H9 (cell line): ENCODE measurements at regions not wholly inside any gene's neighbourhood (a gene's known extent, or its start where the extent isn't known, plus 50 kb on each side); places are given as distances from the start of the nearest gene placed in this dataset.

Experiments
- DNase-seq: peaks from one replicate; pipeline ENCODE4 v3.0.0-alpha.2; 2017
- H2AFZ ChIP-seq: one replicate; pipeline ENCODE4 v1.6.1; 2013; ENCODE audit warnings: mild to moderate bottlenecking, low read length, control low read depth, moderate library complexity
- H2AK5ac ChIP-seq: 2 replicates; pipeline ENCODE4 v1.6.1; 2013; ENCODE audit warnings: low read length, control low read depth, mixed read lengths; ENCODE audit not compliant: insufficient read length
- H2BK120ac ChIP-seq: one replicate; pipeline ENCODE4 v1.6.1; 2013; ENCODE audit warnings: low read depth, mild to moderate bottlenecking, low read length, control low read depth, inconsistent platforms; ENCODE audit not compliant: poor library complexity, severe bottlenecking
- H2BK12ac ChIP-seq: 2 replicates; pipeline ENCODE4 v1.6.1; 2013; ENCODE audit warnings: low read length, control low read depth, mixed read lengths, low read depth; ENCODE audit not compliant: insufficient read length
- H2BK15ac ChIP-seq: 2 replicates; pipeline ENCODE4 v1.6.1; 2013; ENCODE audit warnings: low read depth, low read length, control low read depth
- H2BK20ac ChIP-seq: one replicate; pipeline ENCODE4 v1.6.1; 2013; ENCODE audit warnings: low read depth, mild to moderate bottlenecking, low read length, control low read depth, inconsistent platforms; ENCODE audit not compliant: poor library complexity, severe bottlenecking
- H2BK5ac ChIP-seq: 2 replicates; pipeline ENCODE4 v1.6.1; 2013; ENCODE audit warnings: low read length, control low read depth, mixed read lengths; ENCODE audit not compliant: insufficient read length
- H3K14ac ChIP-seq: 2 replicates; pipeline ENCODE4 v1.6.1; 2013; ENCODE audit warnings: low read length, control low read depth; ENCODE audit not compliant: insufficient read depth
- H3K18ac ChIP-seq: 2 replicates; pipeline ENCODE4 v1.6.1; 2013; ENCODE audit warnings: low read depth, mild to moderate bottlenecking, mixed read lengths, low read length, control low read depth; ENCODE audit not compliant: insufficient read length
- H3K23ac ChIP-seq: 2 replicates; pipeline ENCODE4 v1.6.1; 2013; ENCODE audit warnings: low read length, control low read depth, mixed read lengths, low read depth; ENCODE audit not compliant: insufficient read length
- H3K23me2 ChIP-seq: 2 replicates; pipeline ENCODE4 v1.6.1; 2013; ENCODE audit warnings: low read depth, mild to moderate bottlenecking, mixed read lengths, low read length, control low read depth; ENCODE audit not compliant: insufficient read length, poor library complexity, severe bottlenecking
- H3K27ac ChIP-seq: 2 replicates; pipeline ENCODE4 v1.5.1; 2013; ENCODE audit warnings: low read length, control low read depth, mixed read lengths, low read depth; ENCODE audit not compliant: insufficient read length
- H3K27me3 ChIP-seq: 2 replicates; pipeline ENCODE4 v1.6.1; 2013; ENCODE audit warnings: low read length, control low read depth, inconsistent platforms; ENCODE audit not compliant: insufficient read depth
- H3K4ac ChIP-seq: 2 replicates; pipeline ENCODE4 v1.6.1; 2013; ENCODE audit warnings: low read depth, mild to moderate bottlenecking, control low read depth, inconsistent platforms, low read length, moderate library complexity
- H3K4me1 ChIP-seq: 2 replicates; pipeline ENCODE4 v1.6.1; 2013; ENCODE audit warnings: low read length, control low read depth, inconsistent platforms; ENCODE audit not compliant: insufficient read depth
- H3K4me2 ChIP-seq: 2 replicates; pipeline ENCODE4 v1.6.1; 2013; ENCODE audit warnings: low read length, control low read depth, mixed read lengths; ENCODE audit not compliant: insufficient read length, insufficient read depth
- H3K56ac ChIP-seq: 2 replicates; pipeline ENCODE4 v1.6.1; 2013; ENCODE audit warnings: low read depth, mild to moderate bottlenecking, mixed read lengths, low read length, control low read depth; ENCODE audit not compliant: insufficient read length
- H3K79me1 ChIP-seq: 2 replicates; pipeline ENCODE4 v1.6.1; 2013; ENCODE audit warnings: low read depth, mild to moderate bottlenecking, moderate library complexity, low read length, control low read depth, inconsistent platforms; ENCODE audit not compliant: insufficient read depth, poor library complexity, severe bottlenecking
- H3K79me2 ChIP-seq: 2 replicates; pipeline ENCODE4 v1.6.1; 2013; ENCODE audit warnings: low read length, control low read depth, inconsistent platforms; ENCODE audit not compliant: insufficient read depth
- H3K9ac ChIP-seq: 2 replicates; pipeline ENCODE4 v1.6.1; 2013; ENCODE audit warnings: low read length, control low read depth, mixed read lengths; ENCODE audit not compliant: insufficient read length; ENCODE audit errors: extremely low read depth
- H3K9me3 ChIP-seq: one replicate; pipeline ENCODE4 v1.6.1; 2013; ENCODE audit warnings: low read depth, low read length, inconsistent platforms; ENCODE audit not compliant: control insufficient read depth
- H3T11ph ChIP-seq: one replicate; pipeline ENCODE4 v1.6.1; 2013; ENCODE audit warnings: mild to moderate bottlenecking, low read length, control low read depth, inconsistent platforms
- H4K20me1 ChIP-seq: one replicate; pipeline ENCODE4 v1.6.1; 2013; ENCODE audit not compliant: control insufficient read depth, insufficient read length, insufficient read depth
- H4K5ac ChIP-seq: 2 replicates; pipeline ENCODE4 v1.6.1; 2013; ENCODE audit warnings: low read depth, mild to moderate bottlenecking, mixed read lengths, low read length, control low read depth; ENCODE audit not compliant: insufficient read length
- H4K8ac ChIP-seq: replicated peaks from 2 replicates; pipeline ENCODE4 v1.6.1; 2013; ENCODE audit warnings: low read length, control low read depth, mixed read lengths, low read depth; ENCODE audit not compliant: insufficient read length
- H4K91ac ChIP-seq: 2 replicates; pipeline ENCODE4 v1.6.1; 2013; ENCODE audit warnings: low read depth, mild to moderate bottlenecking, moderate library complexity, mixed read lengths, low read length, control low read depth; ENCODE audit not compliant: insufficient read length
- H3K27ac Mint-ChIP-seq, 3 experiments: 2 replicates in 2 of 3; 3 replicates in 1 of 3; pipeline ENCODE4 v1.8.0; 2020 to 2021; ENCODE audit warnings: mixed read lengths in 3 of 3, mild to moderate bottlenecking in 1 of 3, moderate library complexity in 1 of 3
- H3K27me3 Mint-ChIP-seq: 2 replicates; pipeline ENCODE4 v1.8.0; 2021; ENCODE audit warnings: low read depth, mild to moderate bottlenecking, moderate library complexity, mixed read lengths
- H3K36me3 Mint-ChIP-seq, 3 experiments: 2 replicates in 2 of 3; 3 replicates in 1 of 3; pipeline ENCODE4 v1.8.0; 2020 to 2021; ENCODE audit warnings: low read depth in 3 of 3, mixed read lengths in 3 of 3; ENCODE audit not compliant: insufficient read depth in 1 of 3
- H3K4me1 Mint-ChIP-seq, 2 experiments: 2 replicates each; pipeline ENCODE4 v1.8.0; 2020; ENCODE audit warnings: mixed read lengths in 2 of 2
- H3K4me3 Mint-ChIP-seq, 2 experiments: 2 replicates in 1 of 2; 3 replicates in 1 of 2; pipeline ENCODE4 v1.8.0; 2020 to 2021; ENCODE audit warnings: mild to moderate bottlenecking in 2 of 2, mixed read lengths in 2 of 2, moderate library complexity in 1 of 2
- H3K9me3 Mint-ChIP-seq, 2 experiments: 2 replicates in 1 of 2; 3 replicates in 1 of 2; pipeline ENCODE4 v1.8.0; 2020; ENCODE audit warnings: mild to moderate bottlenecking in 2 of 2, mixed read lengths in 2 of 2, moderate library complexity in 1 of 2
- CTCF ChIP-seq: fragments of 200-600 bp; sonication (generic); conservative IDR thresholded peaks from 3 replicates; pipeline ENCODE4 v1.8.0; 2021; ENCODE audit warnings: antibody characterized with exemption, mild to moderate bottlenecking
- WGBS: extraction: QIAGEN DNeasy Blood & Tissue Kit; methylation state at CpG from one replicate; pipeline ENCODE4 v1.1.7; 2013; ENCODE audit warnings: missing lambda C conversion rate, low lambda C conversion rate, mixed read lengths; ENCODE audit not compliant: insufficient read length; ENCODE audit errors: extremely low coverage; 5-methylcytosine and 5-hydroxymethylcytosine counted together

DNA sequence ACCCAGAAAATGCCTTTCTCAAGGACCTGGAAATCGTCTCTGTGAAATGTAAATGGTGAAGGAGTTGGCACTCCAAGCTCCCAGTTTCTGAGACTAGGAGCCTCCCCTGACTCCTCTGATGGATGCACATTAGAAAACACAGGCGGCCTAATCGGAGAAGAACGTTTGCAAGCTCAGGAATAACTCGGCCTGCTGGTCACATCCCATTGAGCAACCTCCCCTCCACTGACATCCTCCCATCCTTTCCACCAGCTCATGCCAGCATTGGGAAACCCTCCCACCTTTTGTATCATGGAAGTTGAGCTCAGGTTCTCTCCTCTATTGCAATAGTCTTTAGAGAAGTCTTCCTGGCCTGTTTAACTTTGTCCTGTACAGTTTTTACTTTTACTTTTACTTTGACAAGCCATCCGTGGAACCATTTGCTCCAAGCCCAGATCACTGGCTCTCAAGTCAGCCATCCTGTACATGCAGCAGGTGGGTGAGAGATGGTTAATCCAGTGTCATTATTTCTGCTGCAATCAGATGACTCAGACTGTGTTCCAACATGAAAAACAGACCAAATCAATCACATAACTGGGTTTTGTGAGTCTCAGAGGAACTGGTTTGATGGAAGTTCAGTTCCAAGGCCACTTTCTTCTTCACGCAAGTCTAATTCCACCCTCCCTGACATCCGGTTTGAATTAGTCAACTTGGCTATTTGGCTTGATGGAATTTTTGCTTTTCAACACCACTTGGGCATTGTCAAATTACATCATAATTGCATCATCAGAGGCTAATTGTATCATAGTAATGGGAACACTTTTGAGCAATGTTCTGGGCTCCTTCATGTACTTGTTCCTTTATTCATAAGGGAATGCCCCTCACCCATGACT, 619.4 kb upstream of the CDH4 start:
- peaks cover 0 to 15% (median 7%) of the 10 kb centered on the region in 3 experiments; a peak in 5 of 7 replicates for H3K36me3 Mint-ChIP-seq
- Histone ChIP-seq H2BK15ac (no peak overlapping the region), H2AK5ac (no peak overlapping the region), H3K9me3 (no peaks in the 10 kb centered on the region), H2BK120ac (no peak overlapping the region), H3K14ac (no peak overlapping the region), H3K23me2 (no peaks in the 10 kb centered on the region), H3K27me3 (no peaks in the 10 kb centered on the region), H3K27ac (no peak overlapping the region), H3T11ph (no peak overlapping the region), H3K4ac (no peak overlapping the region), H2BK20ac (no peak overlapping the region), H3K4me1 (no peaks in the 10 kb centered on the region), H4K91ac (no peak overlapping the region), H3K18ac (no peak overlapping the region), H3K79me2 (no peaks in the 10 kb centered on the region), H2AFZ (no peak overlapping the region), H3K9ac (no peak overlapping the region), H3K79me1 (no peaks in the 10 kb centered on the region), H2BK12ac (no peak overlapping the region), H3K56ac (no peak overlapping the region), H2BK5ac (no peak overlapping the region), H3K4me2 (no peak overlapping the region), H3K23ac (no peak overlapping the region), H4K8ac (no peak overlapping the region), H4K5ac (no peak overlapping the region), H4K20me1 (no peaks in the 10 kb centered on the region)
- peaks cover 8% of the 10 kb centered on the region for H3K27me3 Mint-ChIP-seq
- no peak overlapping the region for H3K27ac Mint-ChIP-seq
- no CpG with 5 or more reads among the region's 8 CpGs for WGBS
- no peak for TF ChIP-seq CTCF
- H3K4me1 Mint-ChIP-seq, result no peaks in the 10 kb centered on the region
- DNase-seq, result no peak
- H3K4me3 Mint-ChIP-seq, result no peak overlapping the region
- peaks cover 8 to 11% of the 10 kb centered on the region in 2 experiments for H3K9me3 Mint-ChIP-seq
